Astrocyte (in vitro differentiated cells and primary cell): ENCODE measurements at regions not wholly inside any gene's neighbourhood (a gene's known extent, or its start where the extent isn't known, plus 50 kb on each side); places are given as distances from the start of the nearest gene placed in this dataset.

Experiments used
- EZH2 ChIP-seq: IDR thresholded peaks from 2 replicates; pipeline ENCODE4 v1.6.1; 2012; ENCODE audit warnings: mild to moderate bottlenecking, low read length, inconsistent platforms; ENCODE audit not compliant: insufficient read depth
- TF ChIP-seq, protein P1 (sequence below): IDR thresholded peaks from 2 replicates; pipeline ENCODE4 v1.5.1; 2011; ENCODE audit warnings: low read depth, mild to moderate bottlenecking, inconsistent platforms, low read length, moderate library complexity; ENCODE audit not compliant: insufficient read depth

DNA sequence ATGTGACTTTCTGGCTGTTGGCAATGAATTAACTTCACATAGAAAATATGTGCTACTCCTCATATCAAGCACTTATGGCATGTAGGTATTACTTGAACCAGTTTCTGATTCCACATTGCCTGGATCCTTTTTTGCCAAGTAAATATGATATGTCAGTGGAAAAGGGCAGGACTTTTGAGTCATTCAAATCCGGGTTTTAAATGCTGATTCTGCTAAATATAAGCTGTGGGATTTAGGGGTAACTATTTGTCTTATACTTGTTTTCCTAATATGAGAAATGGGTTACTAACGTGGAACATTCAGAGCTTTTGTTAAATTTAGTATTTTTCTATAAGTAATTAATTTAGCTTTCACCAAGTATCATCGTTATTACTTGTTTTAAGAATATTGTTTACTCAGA, 108.0 kb upstream of the HGF start:
- no peak for TF ChIP-seq EZH2
- TF ChIP-seq, protein P1, sequence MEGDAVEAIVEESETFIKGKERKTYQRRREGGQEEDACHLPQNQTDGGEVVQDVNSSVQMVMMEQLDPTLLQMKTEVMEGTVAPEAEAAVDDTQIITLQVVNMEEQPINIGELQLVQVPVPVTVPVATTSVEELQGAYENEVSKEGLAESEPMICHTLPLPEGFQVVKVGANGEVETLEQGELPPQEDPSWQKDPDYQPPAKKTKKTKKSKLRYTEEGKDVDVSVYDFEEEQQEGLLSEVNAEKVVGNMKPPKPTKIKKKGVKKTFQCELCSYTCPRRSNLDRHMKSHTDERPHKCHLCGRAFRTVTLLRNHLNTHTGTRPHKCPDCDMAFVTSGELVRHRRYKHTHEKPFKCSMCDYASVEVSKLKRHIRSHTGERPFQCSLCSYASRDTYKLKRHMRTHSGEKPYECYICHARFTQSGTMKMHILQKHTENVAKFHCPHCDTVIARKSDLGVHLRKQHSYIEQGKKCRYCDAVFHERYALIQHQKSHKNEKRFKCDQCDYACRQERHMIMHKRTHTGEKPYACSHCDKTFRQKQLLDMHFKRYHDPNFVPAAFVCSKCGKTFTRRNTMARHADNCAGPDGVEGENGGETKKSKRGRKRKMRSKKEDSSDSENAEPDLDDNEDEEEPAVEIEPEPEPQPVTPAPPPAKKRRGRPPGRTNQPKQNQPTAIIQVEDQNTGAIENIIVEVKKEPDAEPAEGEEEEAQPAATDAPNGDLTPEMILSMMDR = no peak
